ENCODE measurements at regions not wholly inside any gene's neighbourhood (a gene's known extent, or its start where the extent isn't known, plus 50 kb on each side); places are given as distances from the start of the nearest gene placed in this dataset.

DNA sequence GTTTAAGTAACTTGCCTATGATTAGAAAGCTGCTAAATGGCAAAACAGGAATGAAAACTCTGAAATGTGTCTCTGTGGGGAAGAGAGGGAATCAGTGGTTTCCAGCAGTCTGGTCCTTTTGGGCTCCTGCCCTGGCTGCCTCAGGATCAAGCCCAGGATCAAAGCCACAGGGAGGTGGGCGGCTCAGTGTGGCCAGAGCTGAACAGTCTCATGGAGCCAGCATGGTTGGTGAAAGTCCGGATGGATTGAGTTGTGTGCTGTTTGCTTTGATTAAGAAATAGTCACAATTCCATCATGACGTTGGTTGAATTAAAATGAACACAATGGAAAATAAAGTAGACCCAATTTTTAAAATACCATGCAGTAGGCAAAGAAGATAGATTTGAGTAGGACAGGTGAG, 344.2 kb downstream of the LPIN1 start:
- no peaks in the 10 kb centered on the region for H3K36me3 Mint-ChIP-seq (ENCODE audit: low read depth)
- DNase-seq (ENCODE audit: low spot score): no peak
- H3K4me1 Mint-ChIP-seq (ENCODE audit: low read depth): peaks cover 31% of the 10 kb centered on the region
- TF ChIP-seq CTCF (IDR thresholded peaks at IDR 0.05): no peak
- H3K27ac Mint-ChIP-seq (ENCODE audit: unreplicated experiment): no peak overlapping the region
- H3K4me3 Mint-ChIP-seq (ENCODE audit: unreplicated experiment): no peak overlapping the region
- H3K9me3 Mint-ChIP-seq (ENCODE audit: low read depth): peaks cover 4% of the 10 kb centered on the region
- no peaks in the 10 kb centered on the region for H3K27me3 Mint-ChIP-seq (ENCODE audit: low read depth)

DNA sequence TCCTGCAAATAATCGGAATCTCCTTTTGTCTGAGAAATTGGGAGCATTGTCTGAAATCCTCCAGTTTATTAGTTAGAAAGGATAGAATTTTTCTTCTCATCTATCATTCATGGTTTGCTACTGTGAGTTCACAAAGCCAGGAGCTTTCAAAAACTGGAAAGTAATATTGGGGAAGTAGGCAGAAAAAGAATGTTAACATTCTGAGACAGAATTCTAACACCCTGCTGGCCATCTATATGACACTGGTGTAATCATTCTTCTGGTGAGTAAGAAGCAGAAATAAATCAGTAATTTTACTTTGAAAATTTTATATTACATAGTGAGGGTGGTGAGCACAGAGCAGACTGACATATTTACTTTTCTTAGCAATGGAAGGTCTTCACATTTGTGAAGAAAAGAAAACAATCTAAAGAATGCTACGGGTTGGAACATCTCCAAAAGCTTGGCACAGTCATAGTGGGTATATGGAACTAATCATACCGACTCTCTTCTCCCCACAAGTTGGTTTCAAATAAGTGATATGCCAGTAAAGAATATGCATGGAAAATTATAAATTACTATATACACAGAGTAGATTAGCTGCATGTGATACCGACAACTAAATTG, 344.9 kb downstream of the LPIN1 start:
- DNase-seq (ENCODE audit: low spot score): no peak
- peaks cover 4% of the 10 kb centered on the region for H3K9me3 Mint-ChIP-seq (ENCODE audit: low read depth)

DNA sequence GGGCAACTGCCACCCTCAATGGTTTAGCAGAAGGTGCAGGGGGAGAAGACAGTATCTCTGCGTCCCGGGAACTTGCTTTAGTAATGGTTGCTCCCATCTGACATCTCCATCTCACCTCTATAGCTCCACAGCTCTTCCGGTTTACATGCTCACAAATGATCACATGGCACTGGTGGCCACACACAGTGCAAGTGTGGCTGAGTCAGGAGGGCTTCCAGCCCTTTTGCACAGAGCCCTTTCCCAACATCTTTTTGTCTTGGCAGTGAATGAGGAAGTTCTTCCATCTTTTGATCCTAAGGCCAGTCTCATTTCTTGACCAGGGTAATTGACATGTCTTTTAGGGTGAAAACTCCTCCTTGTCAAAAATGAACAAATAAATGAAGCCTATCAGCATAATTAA, 347.7 kb downstream of the LPIN1 start:
- Mint-ChIP-seq H3K27me3 (ENCODE audit: low read depth) (no peaks in the 10 kb centered on the region), H3K9me3 (ENCODE audit: low read depth) (no peaks in the 10 kb centered on the region), H3K36me3 (ENCODE audit: low read depth) (no peaks in the 10 kb centered on the region), H3K27ac (ENCODE audit: unreplicated experiment) (no peak overlapping the region), H3K4me3 (ENCODE audit: unreplicated experiment) (no peak overlapping the region), H3K4me1 (ENCODE audit: low read depth) (peaks cover 31% of the 10 kb centered on the region)
- no peak for TF ChIP-seq CTCF (IDR thresholded peaks at IDR 0.05)
- no peak for DNase-seq (ENCODE audit: low spot score)

More for the DNA sequence above, 344.9 kb downstream of the LPIN1 start:
- H3K36me3 Mint-ChIP-seq (ENCODE audit: low read depth): no peaks in the 10 kb centered on the region
- peak overlapping the region; percentile 67 for H3K27ac Mint-ChIP-seq (ENCODE audit: unreplicated experiment)
- no peak overlapping the region for H3K4me3 Mint-ChIP-seq (ENCODE audit: unreplicated experiment)
- peaks cover 31% of the 10 kb centered on the region for H3K4me1 Mint-ChIP-seq (ENCODE audit: low read depth)
- TF ChIP-seq CTCF (IDR thresholded peaks at IDR 0.05): peak; percentile 52
- no peaks in the 10 kb centered on the region for H3K27me3 Mint-ChIP-seq (ENCODE audit: low read depth)

DNA sequence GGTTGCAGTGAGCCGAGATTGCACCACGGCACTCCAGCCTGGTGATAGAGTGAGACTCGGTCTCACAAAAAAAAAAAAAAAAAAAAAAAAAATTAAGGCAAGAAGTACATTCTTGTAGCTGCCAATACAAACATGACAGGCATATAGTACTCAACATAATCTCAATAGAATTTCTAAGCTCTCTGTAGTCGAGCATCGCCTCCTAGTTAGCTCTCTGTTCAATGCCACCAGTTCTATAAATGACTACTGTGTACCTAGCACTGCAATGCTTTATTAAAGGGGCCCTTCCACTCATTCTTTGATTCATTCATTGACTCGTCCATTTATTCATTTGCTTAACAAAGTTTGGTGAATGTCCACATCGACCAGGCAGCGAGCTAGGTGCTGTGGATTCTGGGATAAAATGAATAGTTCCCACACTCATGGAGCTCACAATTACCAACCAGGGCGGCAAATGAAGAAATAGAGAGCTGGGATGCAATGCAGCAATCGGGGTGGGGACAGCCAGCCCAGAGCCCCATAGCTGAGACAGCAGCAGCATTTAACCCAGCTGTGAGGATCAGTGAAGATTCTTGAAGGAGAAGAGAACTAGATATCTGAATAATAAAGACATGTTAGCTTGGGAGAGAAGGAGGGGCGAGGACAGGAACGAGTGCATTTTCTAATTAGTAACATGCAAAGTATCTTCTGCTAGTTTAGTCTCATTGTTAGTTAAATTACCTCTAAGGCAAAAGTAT, 349.8 kb downstream of the LPIN1 start:
- no peaks in the 10 kb centered on the region for H3K27me3 Mint-ChIP-seq (ENCODE audit: low read depth)
- no peak for DNase-seq (ENCODE audit: low spot score)
- no peaks in the 10 kb centered on the region for H3K36me3 Mint-ChIP-seq (ENCODE audit: low read depth)
- H3K4me1 Mint-ChIP-seq (ENCODE audit: low read depth): peaks cover 19% of the 10 kb centered on the region
- H3K9me3 Mint-ChIP-seq (ENCODE audit: low read depth): no peaks in the 10 kb centered on the region
- no peak overlapping the region for H3K27ac Mint-ChIP-seq (ENCODE audit: unreplicated experiment)
- no peak for TF ChIP-seq CTCF (IDR thresholded peaks at IDR 0.05)
- H3K4me3 Mint-ChIP-seq (ENCODE audit: unreplicated experiment): no peak overlapping the region

DNA sequence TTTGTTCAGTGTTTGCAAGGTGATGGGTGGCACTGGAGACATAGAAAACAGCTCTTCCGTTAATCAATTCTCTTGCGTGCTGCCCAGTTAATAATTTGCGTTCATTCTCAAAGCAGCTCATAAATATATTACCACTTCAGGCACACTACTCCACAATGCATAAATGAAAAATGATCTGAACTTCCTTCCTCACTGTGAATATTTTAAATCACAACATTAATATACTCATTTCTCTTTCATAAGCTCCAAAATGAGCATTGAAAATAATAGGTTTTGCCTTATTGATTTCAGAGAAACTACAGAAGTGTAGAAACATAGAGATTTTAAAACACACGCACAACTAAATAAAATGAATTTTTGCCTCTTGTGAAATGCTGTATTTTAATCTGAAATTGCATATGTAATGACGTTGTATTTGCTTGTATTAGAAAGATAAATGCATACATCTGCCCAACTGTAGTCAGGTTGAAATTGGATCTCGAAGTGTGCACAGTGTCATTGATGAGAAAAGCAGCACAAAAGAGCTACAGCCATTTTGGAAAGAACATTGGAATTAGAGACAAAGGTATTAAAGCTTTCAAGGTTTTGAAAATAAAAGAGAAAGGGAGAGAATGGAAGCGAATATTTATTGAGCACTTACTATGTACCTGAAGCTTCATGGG, 350.5 kb downstream of the LPIN1 start:
- TF ChIP-seq CTCF (IDR thresholded peaks at IDR 0.05): no peak
- no peak overlapping the region for H3K4me3 Mint-ChIP-seq (ENCODE audit: unreplicated experiment)
- H3K27me3 Mint-ChIP-seq (ENCODE audit: low read depth): no peaks in the 10 kb centered on the region
- H3K9me3 Mint-ChIP-seq (ENCODE audit: low read depth): no peaks in the 10 kb centered on the region
- H3K27ac Mint-ChIP-seq (ENCODE audit: unreplicated experiment): no peak overlapping the region
- no peaks in the 10 kb centered on the region for H3K36me3 Mint-ChIP-seq (ENCODE audit: low read depth)
- H3K4me1 Mint-ChIP-seq (ENCODE audit: low read depth): peaks cover 12% of the 10 kb centered on the region
- no peak for DNase-seq (ENCODE audit: low spot score)

All from chondrocyte (in vitro differentiated cells).